Osteocyte (in vitro differentiated cells): ENCODE measurements at regions not wholly inside any gene's neighbourhood (a gene's known extent, or its start where the extent isn't known, plus 50 kb on each side); places are given as distances from the start of the nearest gene placed in this dataset.

Experiments
- DNase-seq: peaks from one replicate; pipeline ENCODE4 v3.0.0; 2021; ENCODE audit warnings: mixed read lengths; ENCODE audit not compliant: unreplicated experiment; ENCODE audit errors: extremely low spot score
- H3K27ac Mint-ChIP-seq: one replicate; pipeline ENCODE4 v1.8.0; 2021; ENCODE audit warnings: mild to moderate bottlenecking, mixed read lengths; ENCODE audit not compliant: unreplicated experiment
- H3K27me3 Mint-ChIP-seq: one replicate; pipeline ENCODE4 v1.8.0; 2021; ENCODE audit warnings: mixed read lengths; ENCODE audit not compliant: unreplicated experiment
- H3K36me3 Mint-ChIP-seq: one replicate; pipeline ENCODE4 v1.8.0; 2021; ENCODE audit warnings: mixed read lengths; ENCODE audit not compliant: unreplicated experiment
- H3K4me1 Mint-ChIP-seq: one replicate; pipeline ENCODE4 v1.8.0; 2021; ENCODE audit warnings: mixed read lengths; ENCODE audit not compliant: unreplicated experiment
- H3K4me3 Mint-ChIP-seq: one replicate; pipeline ENCODE4 v1.8.0; 2021; ENCODE audit warnings: mild to moderate bottlenecking, moderate library complexity, mixed read lengths; ENCODE audit not compliant: unreplicated experiment
- H3K9me3 Mint-ChIP-seq: one replicate; pipeline ENCODE4 v1.8.0; 2021; ENCODE audit warnings: mixed read lengths; ENCODE audit not compliant: unreplicated experiment
- TF ChIP-seq, protein P1 (sequence below): fragments of 200-600 bp; sonication (generic); IDR thresholded peaks from 2 replicates; pipeline ENCODE4 v1.5.0; 2021; ENCODE audit warnings: antibody characterized with exemption, mild to moderate bottlenecking, moderate library complexity

DNA sequence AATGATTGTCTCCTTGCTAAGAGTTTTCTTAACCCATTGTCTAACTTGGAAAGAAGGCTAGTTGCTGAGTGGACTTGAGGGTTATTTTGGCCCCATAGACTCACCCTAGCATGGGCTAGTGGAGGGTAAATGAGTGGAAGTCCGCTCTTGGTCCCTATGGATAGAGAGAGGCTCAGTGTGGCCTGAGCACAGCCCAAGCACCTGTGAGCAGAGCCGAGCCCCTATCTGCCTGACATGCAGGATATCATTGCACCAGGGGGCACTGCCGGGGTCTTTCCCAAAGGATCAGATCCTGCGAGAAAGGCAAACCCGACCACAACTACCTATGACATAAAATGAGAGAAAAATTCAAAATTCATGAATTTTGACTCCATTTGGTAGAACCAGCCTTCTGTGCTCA, 70.6 kb upstream of the GGTLC1 start:
- Mint-ChIP-seq H3K27ac (no peak overlapping the region), H3K27me3 (peaks cover 3% of the 10 kb centered on the region), H3K9me3 (no peaks in the 10 kb centered on the region), H3K4me3 (no peak overlapping the region), H3K36me3 (no peaks in the 10 kb centered on the region), H3K4me1 (peaks cover 6% of the 10 kb centered on the region)
- TF ChIP-seq, protein P1, sequence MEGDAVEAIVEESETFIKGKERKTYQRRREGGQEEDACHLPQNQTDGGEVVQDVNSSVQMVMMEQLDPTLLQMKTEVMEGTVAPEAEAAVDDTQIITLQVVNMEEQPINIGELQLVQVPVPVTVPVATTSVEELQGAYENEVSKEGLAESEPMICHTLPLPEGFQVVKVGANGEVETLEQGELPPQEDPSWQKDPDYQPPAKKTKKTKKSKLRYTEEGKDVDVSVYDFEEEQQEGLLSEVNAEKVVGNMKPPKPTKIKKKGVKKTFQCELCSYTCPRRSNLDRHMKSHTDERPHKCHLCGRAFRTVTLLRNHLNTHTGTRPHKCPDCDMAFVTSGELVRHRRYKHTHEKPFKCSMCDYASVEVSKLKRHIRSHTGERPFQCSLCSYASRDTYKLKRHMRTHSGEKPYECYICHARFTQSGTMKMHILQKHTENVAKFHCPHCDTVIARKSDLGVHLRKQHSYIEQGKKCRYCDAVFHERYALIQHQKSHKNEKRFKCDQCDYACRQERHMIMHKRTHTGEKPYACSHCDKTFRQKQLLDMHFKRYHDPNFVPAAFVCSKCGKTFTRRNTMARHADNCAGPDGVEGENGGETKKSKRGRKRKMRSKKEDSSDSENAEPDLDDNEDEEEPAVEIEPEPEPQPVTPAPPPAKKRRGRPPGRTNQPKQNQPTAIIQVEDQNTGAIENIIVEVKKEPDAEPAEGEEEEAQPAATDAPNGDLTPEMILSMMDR, result no peak
- DNase-seq, result no peak

DNA sequence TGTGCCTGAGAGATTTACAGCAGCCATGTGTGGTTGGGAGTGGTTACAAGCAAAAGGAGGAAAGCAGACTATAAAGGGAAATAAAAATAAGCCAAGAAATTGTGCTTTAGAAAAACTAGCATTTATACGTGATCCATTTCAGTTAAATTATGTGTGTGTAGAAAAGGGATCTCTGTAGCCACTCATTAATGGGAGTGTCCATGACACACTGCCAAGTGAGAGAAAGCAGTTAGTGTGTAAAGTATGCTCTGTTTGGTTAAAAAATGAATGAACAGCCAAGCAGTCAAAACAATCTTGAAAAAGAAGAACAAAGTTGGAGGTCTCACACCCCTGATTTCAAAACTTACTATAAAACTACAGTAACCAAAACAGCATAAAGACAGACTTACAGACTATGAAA, 67.9 kb upstream of the GGTLC1 start:
- Mint-ChIP-seq H3K27ac (no peak overlapping the region), H3K4me3 (no peak overlapping the region), H3K9me3 (no peaks in the 10 kb centered on the region), H3K36me3 (no peaks in the 10 kb centered on the region), H3K4me1 (peaks cover 6% of the 10 kb centered on the region), H3K27me3 (peaks cover under 1% of the 10 kb centered on the region)
- no peak for DNase-seq
- TF ChIP-seq, protein P1, result no peak

DNA sequence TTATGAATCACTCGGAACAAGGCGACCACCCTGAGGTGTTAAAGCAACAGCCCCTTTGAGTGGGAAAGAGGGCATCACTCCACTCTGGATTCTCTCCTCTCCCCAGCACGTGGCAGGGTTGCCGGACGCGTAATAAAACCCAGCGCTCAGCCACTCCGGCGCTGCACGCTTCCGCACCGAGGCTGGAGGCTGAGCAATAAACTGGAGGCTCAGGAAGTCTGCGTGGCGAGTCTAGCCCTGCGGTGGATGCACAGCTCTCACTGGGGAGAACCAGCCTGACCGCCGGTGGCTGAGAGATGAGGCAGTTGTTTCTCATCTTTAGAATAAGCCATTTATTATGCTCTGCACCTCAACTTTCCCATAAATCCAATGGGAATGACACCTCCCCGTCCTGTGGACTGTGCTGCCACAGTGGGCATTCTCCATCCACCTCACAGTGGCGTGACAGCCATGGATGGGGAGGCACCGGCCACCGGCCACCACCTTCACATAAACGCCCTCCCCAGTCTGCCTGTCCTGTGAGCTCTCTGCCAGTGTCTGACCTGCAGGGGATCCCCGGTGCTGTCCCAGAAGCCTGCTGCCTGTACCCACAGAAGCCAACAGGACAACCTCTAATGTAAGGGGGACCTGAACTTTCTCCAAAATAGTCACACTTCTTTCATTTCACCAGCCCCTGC, 64.2 kb upstream of the GGTLC1 start:
- no peak for DNase-seq
- TF ChIP-seq, protein P1, result no peak
- H3K4me1 Mint-ChIP-seq, result no peaks in the 10 kb centered on the region

DNA sequence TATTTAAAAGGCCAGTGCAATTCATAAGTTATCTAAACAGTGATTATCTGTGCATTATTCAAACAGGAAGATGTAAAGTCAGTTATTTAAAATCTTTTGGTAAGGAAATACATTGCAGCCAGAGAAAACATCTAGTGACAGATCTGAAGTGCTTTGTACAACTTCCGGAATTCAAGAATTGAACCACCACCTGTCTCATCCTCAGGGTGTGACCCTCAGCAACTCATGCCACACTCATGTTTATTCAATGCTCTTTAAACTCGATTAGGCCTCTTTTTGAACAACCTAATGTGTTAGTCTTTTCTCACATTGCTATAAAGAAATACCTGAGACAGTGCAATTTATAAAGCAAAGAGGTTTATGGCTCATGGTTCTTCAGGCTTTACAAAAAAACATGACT, 62.6 kb upstream of the GGTLC1 start:
- H3K36me3 Mint-ChIP-seq, result no peaks in the 10 kb centered on the region
- TF ChIP-seq, protein P1, result no peak
- H3K27ac Mint-ChIP-seq, result no peak overlapping the region
- no peaks in the 10 kb centered on the region for H3K9me3 Mint-ChIP-seq
- no peak for DNase-seq
- H3K4me3 Mint-ChIP-seq, result no peak overlapping the region
- peaks cover 2% of the 10 kb centered on the region for H3K27me3 Mint-ChIP-seq
- H3K4me1 Mint-ChIP-seq, result no peaks in the 10 kb centered on the region

More for the DNA sequence above, 64.2 kb upstream of the GGTLC1 start:
- no peaks in the 10 kb centered on the region for H3K36me3 Mint-ChIP-seq
- no peak overlapping the region for H3K27ac Mint-ChIP-seq
- no peak overlapping the region for H3K4me3 Mint-ChIP-seq
- H3K27me3 Mint-ChIP-seq, result peaks cover 2% of the 10 kb centered on the region
- H3K9me3 Mint-ChIP-seq, result no peaks in the 10 kb centered on the region

DNA sequence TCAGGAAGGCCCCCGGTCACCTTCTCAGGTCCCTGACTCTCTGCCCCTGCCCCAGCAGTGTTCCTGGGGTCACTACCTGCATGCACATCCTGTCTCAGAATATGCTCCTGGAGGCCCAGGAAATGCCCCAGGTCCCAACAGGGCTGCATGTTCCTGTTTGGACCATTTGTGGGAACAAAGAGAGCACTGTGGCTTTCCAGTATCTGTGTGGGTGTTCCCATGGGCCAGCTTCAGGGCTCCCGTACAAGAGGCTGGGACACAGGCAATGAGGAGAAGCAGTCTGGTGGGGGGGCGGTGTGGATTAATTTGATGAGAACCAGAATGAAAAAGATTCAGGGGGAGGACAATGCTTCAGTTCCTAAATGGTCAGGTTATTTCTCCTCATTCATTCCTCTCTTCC, 61.5 kb upstream of the GGTLC1 start:
- TF ChIP-seq, protein P1, result no peak
- Mint-ChIP-seq H3K9me3 (no peaks in the 10 kb centered on the region), H3K27me3 (peaks cover 2% of the 10 kb centered on the region), H3K27ac (no peak overlapping the region), H3K36me3 (no peaks in the 10 kb centered on the region), H3K4me1 (no peaks in the 10 kb centered on the region), H3K4me3 (no peak overlapping the region)
- no peak for DNase-seq
